Glomerular endothelial cell (primary cell): ENCODE measurements at regions not wholly inside any gene's neighbourhood (a gene's known extent, or its start where the extent isn't known, plus 50 kb on each side); places are given as distances from the start of the nearest gene placed in this dataset.

Experiments
- DNase-seq: peaks from one replicate; pipeline ENCODE4 v3.0.0-alpha.2; 2011; ENCODE audit warnings: low read depth, low spot score; ENCODE audit errors: extremely low read depth

DNA sequence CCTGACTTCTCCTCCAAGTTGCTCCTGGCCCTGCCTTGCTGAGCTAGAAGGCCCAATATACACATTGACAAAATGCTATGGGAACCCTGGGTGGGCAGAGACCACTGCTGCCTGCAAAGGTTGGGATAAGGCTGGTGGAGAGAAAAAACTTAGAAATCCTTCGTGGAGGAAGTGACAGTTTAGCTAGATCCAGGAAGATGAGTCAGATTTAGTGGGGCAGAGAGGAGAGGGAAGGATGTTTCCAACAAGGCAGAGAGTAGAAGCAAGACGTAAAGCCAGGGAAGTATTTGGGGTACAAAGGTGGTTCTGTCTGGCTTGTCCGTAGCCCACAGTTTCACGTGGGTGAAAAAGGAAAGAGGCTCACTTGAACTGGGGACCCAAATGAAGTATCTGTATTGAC lies 69.0 kb upstream of the CLMN start:
- no peak for DNase-seq

DNA sequence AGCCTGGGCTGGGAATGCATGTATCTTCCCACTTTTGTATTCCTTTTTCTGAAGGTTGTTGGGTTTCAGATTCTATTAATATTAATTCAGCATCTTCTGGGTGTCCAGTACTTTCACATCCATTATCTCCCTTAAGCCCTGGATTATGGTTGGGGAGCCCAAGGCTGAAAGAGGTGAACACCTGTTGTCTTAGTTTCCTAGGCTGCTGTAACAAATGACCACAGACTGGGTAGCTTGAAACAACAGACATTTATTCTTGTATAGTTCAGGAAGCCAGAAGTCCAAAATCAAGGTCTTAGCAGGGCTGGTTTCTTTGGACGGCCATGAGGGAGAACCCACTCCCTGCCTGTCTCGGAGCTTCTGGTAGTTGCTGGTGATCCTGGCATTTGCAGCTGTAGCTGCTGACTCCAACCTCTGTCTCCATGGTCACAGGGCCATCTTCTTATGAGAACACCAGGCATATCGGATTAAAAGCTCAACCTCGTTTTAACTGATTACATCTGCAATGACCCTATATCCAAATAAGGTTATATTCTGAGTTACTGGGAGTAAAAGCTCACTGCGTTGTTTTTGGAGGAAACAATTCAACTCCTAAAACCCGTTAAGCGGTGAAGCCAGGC lies 68.2 kb upstream of the CLMN start:
- no peak for DNase-seq

DNA sequence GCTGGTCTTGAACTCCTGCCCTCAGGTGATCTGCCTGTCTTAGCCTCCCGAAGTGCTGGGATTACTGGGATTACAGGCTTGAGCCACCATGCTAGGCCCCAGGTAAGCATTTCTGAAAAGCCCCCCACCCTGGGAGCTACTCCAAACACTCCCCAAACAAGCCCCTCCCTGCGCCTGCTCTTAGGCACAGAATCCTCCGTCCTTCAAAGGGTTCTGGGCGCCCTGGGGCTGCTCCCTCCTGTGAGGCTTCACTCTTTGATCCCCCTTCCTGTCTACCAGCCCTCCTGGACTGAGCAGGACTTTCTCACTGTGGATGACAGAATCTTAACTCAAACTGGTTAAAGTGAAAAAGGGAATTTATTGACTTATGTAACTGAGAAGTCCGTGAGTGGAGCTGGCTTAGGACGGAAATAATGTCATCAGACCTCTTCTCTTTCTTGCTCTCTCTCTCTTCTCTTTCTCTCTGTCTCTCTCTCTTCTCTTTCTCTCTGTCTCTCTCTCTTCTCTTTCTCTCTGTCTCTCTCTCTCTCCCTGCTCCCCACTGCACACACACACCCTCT lies 66.9 kb upstream of the CLMN start:
- no peak for DNase-seq

DNA sequence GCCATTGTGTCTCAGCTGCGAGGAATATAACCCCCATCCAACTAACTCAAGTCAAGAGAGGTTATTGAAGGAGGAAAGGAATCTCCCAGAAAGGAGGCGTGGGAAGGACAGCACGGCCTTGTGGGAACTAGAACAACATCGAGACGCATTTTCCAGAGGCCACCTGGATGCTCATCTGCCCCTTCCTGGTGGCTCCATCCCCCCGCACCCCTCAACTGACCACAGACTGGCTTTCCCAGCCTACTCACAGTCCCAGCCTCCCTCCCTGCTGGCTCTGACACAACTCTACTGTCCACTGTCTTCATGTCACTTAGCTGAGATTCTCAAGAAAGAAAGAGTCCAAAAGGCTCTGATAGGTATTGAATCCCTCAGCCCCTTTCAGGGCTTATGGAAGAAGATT lies 66.0 kb upstream of the CLMN start:
- DNase-seq, result no peak

DNA sequence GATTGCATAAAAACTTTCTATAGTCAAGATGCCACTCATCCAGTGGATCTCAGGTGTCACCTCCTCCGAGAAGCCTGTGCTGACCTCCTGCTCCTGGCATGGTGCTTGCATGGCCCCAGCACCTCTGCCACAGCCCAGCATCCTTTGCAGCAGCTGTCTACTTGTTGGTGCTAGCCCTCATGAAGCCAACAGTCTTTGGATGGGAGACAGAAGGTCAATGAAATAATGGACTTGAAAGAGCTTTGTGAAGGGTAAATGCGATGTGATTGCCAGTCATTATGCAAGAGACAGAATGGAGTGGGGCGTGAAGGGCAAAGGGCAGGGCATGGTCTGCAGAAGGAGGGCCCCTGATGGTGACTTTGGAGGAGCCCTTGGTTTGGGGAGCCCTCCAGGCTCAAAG lies 63.0 kb upstream of the CLMN start:
- no peak for DNase-seq

DNA sequence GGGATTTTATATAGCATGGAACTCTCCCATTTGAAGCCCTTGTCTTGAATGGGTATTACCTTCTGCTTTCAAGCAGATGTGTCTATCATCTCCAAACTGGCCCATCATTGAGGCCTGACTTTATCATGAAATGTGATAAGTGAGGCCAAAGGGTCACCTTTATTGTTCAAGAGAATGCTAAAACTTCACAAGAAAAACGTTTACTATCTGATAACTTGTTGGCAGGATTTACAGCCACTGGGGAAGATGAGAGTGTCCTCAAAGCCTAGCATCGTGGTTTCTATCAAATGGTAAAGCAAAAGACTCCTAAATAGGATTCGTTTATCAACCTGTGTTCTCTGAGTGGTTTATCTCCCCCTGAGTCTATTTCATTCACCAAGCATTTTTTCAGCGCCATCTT lies 62.0 kb upstream of the CLMN start:
- no peak for DNase-seq

DNA sequence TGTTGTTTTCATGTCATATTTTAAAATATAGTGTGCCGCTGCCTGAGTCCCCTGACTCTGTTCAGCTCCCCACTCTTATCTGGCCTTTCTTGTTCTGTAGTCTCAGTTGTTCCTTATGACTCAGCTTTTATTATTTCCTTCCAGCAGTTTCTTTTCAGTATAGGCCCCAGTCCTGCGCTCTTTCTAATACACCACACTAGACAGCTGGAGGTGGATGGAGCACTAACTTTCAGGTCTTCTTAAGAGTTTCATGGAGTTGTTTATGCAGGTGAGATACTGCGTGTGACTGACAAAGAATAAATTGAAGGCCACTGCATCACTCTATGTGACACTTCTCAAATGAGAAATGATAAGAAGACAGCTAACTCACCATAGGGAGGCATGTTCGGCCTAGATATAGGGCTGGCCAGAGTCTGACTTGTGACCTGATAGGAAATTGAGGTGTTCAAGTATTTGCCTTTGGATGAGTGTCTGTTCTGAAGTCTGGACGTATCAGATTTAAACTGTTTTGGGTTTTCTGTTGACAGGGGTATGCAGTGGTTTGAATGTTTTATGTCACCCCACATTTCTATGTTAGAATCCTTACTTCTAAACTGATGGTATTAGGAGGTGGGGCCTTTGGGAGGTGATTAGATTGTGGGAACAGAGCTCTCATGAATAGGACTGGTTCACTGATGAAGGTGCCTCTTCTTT lies 60.8 kb upstream of the CLMN start:
- no peak for DNase-seq

DNA sequence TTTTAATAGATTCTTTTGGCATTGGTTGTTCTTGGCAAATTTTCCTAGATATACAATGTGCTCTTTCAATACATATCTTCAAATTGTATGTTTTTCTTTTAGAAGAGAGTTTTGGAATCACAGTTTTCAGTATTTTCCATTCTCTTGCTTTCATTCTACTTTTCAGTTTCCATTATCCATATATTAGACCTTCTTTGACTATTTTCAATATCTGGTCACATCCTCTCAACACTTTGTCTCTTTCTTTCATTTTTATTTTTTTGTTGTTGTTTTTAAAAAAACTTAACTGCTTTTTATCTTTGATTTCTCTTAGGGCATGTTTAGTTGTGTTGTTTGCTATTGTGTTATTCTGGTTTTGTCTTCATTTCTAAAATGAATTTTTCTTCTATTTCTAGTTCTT lies 59.9 kb upstream of the CLMN start:
- no peak for DNase-seq

DNA sequence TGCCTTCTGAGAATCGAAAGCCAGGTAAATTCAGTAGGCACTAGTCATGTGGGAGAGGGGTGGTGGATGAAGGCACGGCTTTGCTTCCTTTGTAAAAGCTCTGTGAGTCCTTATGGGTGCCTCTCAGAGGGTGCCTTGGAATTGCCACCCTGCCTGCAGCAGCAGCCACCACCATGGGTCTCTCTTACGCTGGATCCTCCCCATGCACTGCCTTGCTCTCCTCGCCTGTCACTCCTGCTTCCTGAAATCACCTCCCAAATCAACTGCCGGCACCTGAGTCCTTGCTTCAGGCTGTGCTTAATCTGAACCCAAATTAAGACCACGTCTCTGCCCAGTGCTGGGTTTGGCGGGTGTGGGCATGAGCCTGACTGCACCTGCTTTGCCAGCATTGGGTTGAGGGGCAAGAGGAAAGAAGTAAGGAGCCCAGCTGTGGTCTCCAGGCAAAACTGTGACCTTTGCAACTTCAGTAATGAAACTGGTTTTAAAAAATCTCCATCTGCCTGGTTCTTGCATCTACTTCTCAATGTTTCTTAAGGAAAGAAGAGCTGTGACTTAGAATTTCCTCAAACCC lies 55.9 kb upstream of the CLMN start:
- no peak for DNase-seq

DNA sequence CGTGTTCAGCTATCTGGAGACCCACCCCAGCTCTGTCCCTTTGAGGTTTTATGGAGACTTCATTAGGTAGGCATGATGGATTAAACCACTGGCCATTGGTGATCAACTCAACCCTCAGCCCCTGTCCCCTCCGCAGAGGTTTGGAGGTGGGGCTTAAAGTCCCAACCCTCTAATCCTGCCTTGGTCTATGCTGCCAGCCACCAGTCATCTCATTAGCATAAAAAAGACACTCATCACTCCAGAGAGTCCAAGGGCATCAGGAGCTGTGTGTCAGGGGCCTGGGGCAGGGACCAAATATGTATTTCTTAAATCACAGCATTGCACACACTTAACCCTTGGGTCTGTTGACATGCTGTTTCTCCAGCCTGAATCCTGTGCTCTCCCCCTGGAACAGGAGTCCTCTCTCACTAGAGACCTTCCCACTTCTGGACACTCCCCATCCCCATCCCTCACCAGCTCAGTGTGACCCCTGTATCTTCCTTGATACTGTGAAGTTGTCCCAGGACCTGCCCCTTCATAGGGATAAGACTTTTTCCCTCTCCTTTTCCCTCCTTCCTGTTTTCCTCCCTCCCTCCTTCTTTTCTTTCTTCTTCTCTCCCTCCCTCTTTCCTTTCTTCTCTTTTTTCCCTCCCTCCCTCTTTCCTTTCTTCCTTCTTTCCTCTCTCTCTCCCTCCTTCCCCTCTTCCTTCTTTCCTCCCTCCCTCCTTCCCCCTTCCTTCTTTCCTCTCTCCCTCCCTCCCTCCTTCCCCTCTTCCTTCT lies 54.7 kb upstream of the CLMN start:
- DNase-seq, result no peak

DNA sequence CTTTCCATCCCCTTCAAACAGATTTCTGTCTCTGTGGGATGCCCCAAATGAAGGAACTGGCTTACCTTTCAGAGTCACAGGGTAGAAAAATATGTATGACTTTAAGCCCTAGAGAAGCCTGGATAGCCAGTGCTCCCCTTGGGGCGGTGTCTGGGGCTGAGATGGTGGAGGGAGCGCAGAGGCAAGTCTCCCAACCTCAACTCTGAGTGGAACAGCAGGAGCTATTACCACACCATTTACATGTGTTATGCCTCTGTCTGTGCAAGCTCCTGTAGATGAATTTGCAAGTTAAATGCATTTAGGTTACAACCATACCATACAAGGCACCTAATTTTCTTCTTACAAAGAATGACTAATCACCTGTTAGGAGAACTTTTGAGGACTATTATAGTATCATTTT lies 50.4 kb upstream of the CLMN start:
- no peak for DNase-seq
